Pons (tissue), 1 donor: ENCODE measurements at regions not wholly inside any gene's neighbourhood (a gene's known extent, or its start where the extent isn't known, plus 50 kb on each side); places are given as distances from the start of the nearest gene placed in this dataset.
A peak's percentile ranks its signal among the peaks of the same experiment; 100 is the strongest.

Experiments
- DNase-seq: peaks from one replicate; pipeline ENCODE4 v3.0.0-alpha.2; 2016; ENCODE audit warnings: low spot score

- DNase-seq, result no peak
Measured at GRCh38 chr1:168455764-168456163, 88.0 kb downstream of the XCL2 start.

- no peak for DNase-seq
Measured at GRCh38 chr1:168454211-168454815, 89.5 kb downstream of the XCL2 start.

- no peak for DNase-seq
Measured at GRCh38 chr1:168453056-168453455, 90.7 kb downstream of the XCL2 start.

- no peak for DNase-seq
Measured at GRCh38 chr1:168452329-168452728, 91.5 kb downstream of the XCL2 start.

GRCh38 chr1:168447871-168448270 lies 95.9 kb downstream of the XCL2 start:
- DNase-seq, result no peak

- DNase-seq, result no peak
Measured at GRCh38 chr1:168446081-168446480, 97.7 kb downstream of the XCL2 start.

GRCh38 chr1:168443899-168444298 lies 99.9 kb downstream of the XCL2 start:
- no peak for DNase-seq

GRCh38 chr1:168443356-168443755 lies 100.4 kb downstream of the XCL2 start:
- DNase-seq, result no peak

- DNase-seq, result no peak
Measured at GRCh38 chr1:168442931-168443330, 100.9 kb downstream of the XCL2 start.

GRCh38 chr1:168441745-168442144 lies 102.1 kb downstream of the XCL2 start:
- DNase-seq, result no peak

- DNase-seq, result peak; percentile 86
Measured at GRCh38 chr1:168439456-168440375, 104.1 kb downstream of the XCL2 start.

GRCh38 chr1:168438626-168439025 lies 105.2 kb downstream of the XCL2 start:
- DNase-seq, result no peak

GRCh38 chr1:168437821-168438220 lies 106.0 kb downstream of the XCL2 start:
- no peak for DNase-seq

- DNase-seq, result no peak
Measured at GRCh38 chr1:168435439-168435838, 108.4 kb downstream of the XCL2 start.

- DNase-seq, result no peak
Measured at GRCh38 chr1:168433238-168433637, 110.6 kb downstream of the XCL2 start.

- no peak for DNase-seq
Measured at GRCh38 chr1:168431882-168432281, 111.9 kb downstream of the XCL2 start.

- DNase-seq, result no peak
Measured at GRCh38 chr1:168430321-168430720, 113.5 kb downstream of the XCL2 start.

GRCh38 chr1:168428063-168428731 lies 115.6 kb downstream of the XCL2 start:
- peak; percentile 32 for DNase-seq

- no peak for DNase-seq
Measured at GRCh38 chr1:168427051-168427450, 116.7 kb downstream of the XCL2 start.

GRCh38 chr1:168424281-168424680 lies 119.5 kb downstream of the XCL2 start:
- DNase-seq, result no peak

- no peak for DNase-seq
Measured at GRCh38 chr1:168422203-168422847, 121.5 kb downstream of the XCL2 start.

GRCh38 chr1:168421399-168422004 lies 122.3 kb downstream of the XCL2 start:
- no peak for DNase-seq
